ENCODE measurements at regions not wholly inside any gene's neighbourhood (a gene's known extent, or its start where the extent isn't known, plus 50 kb on each side); places are given as distances from the start of the nearest gene placed in this dataset.

- no peak overlapping the region for H3K27ac ChIP-seq
- no peaks in the 10 kb centered on the region for H3K36me3 ChIP-seq
- peaks cover 0 to 6% of the 10 kb centered on the region in 2 donors for H3K4me1 ChIP-seq
- TF ChIP-seq CTCF (IDR thresholded peaks at IDR 0.05), result no peak
- no peak overlapping the region for H3K4me3 ChIP-seq
- DNase-seq (ENCODE audit: low spot score), result no peak
- no peaks in the 10 kb centered on the region for H3K27me3 ChIP-seq
- no peaks in the 10 kb centered on the region for H3K9me3 ChIP-seq
Measured at GRCh38 chr7:11221984-11222383, 248.3 kb downstream of the PHF14 start.

GRCh38 chr7:11224535-11224934 lies 250.9 kb downstream of the PHF14 start:
- Histone ChIP-seq H3K27ac (no peak overlapping the region), H3K27me3 (no peaks in the 10 kb centered on the region), H3K4me3 (no peak overlapping the region), H3K9me3 (no peaks in the 10 kb centered on the region), H3K36me3 (no peaks in the 10 kb centered on the region), H3K4me1 (peaks cover 0 to 21% of the 10 kb centered on the region in 2 donors)
- TF ChIP-seq CTCF (IDR thresholded peaks at IDR 0.05), result no peak
- no peak for DNase-seq (ENCODE audit: low spot score)

- TF ChIP-seq CTCF (IDR thresholded peaks at IDR 0.05), result no peak
- no peaks in the 10 kb centered on the region for H3K9me3 ChIP-seq
- H3K27ac ChIP-seq, result peak overlapping the region; percentile 18 to 26
- no peak overlapping the region for H3K4me3 ChIP-seq
- H3K36me3 ChIP-seq, result no peaks in the 10 kb centered on the region
- H3K27me3 ChIP-seq, result no peaks in the 10 kb centered on the region
- peaks cover 0 to 15% of the 10 kb centered on the region in 2 donors for H3K4me1 ChIP-seq
- peak; percentile 88 for DNase-seq (ENCODE audit: low spot score)
Measured at GRCh38 chr7:11228515-11228914, 254.8 kb downstream of the PHF14 start.

DNA sequence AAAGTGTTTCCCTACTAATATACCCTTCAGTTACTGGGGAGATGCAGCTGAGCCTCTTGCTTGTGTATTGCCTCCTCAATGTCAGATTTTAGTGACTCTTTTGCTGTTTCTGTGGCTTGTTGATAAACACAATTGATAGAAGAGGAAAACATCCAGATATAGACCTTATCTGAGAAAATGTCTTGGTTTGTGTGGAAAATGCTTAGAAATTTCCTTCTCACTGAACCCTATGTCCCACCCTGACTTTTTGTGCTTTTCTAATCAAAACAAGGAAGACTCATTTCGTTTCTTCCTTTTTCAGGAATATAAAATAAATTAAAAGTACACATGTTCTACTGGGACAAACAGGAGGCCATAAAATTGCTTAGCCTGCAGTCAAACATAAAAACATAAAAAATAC lies 257.5 kb downstream of the PHF14 start:
- DNase-seq (ENCODE audit: low spot score), result no peak

GRCh38 chr7:11232462-11232861 lies 258.8 kb downstream of the PHF14 start:
- Histone ChIP-seq H3K4me1 (peaks cover 0 to 15% of the 10 kb centered on the region in 2 donors), H3K27ac (no peak overlapping the region), H3K27me3 (no peaks in the 10 kb centered on the region), H3K36me3 (no peaks in the 10 kb centered on the region), H3K4me3 (no peak overlapping the region), H3K9me3 (no peaks in the 10 kb centered on the region)
- DNase-seq (ENCODE audit: low spot score), result no peak
- no peak for TF ChIP-seq CTCF (IDR thresholded peaks at IDR 0.05)

More for the DNA sequence above, 257.5 kb downstream of the PHF14 start:
- no peaks in the 10 kb centered on the region for H3K27me3 ChIP-seq
- TF ChIP-seq CTCF (IDR thresholded peaks at IDR 0.05), result no peak
- H3K36me3 ChIP-seq, result no peaks in the 10 kb centered on the region
- no peak overlapping the region for H3K4me3 ChIP-seq
- H3K27ac ChIP-seq, result no peak overlapping the region
- peaks cover 0 to 15% of the 10 kb centered on the region in 2 donors for H3K4me1 ChIP-seq
- H3K9me3 ChIP-seq, result no peaks in the 10 kb centered on the region

GRCh38 chr7:11233871-11234270 lies 260.2 kb downstream of the PHF14 start:
- H3K4me1 ChIP-seq, result peaks cover 0 to under 1% of the 10 kb centered on the region in 2 donors
- no peak for TF ChIP-seq CTCF (IDR thresholded peaks at IDR 0.05)
- no peak overlapping the region for H3K4me3 ChIP-seq
- no peaks in the 10 kb centered on the region for H3K9me3 ChIP-seq
- no peaks in the 10 kb centered on the region for H3K36me3 ChIP-seq
- DNase-seq (ENCODE audit: low spot score), result no peak
- H3K27me3 ChIP-seq, result no peaks in the 10 kb centered on the region
- no peak overlapping the region for H3K27ac ChIP-seq
